A673 (cell line): ENCODE measurements at regions not wholly inside any gene's neighbourhood (a gene's known extent, or its start where the extent isn't known, plus 50 kb on each side); places are given as distances from the start of the nearest gene placed in this dataset.

ENCODE experiments used
- BruUV-seq: library from RNA; stranded (reverse); fragments of 400-500 nt; replicated peaks from 2 replicates; lab custom pipeline; 2021; lab: Mats Ljungman, UMichigan
- CTCF ChIA-PET: fragments of 300-600 bp; sonication (Branson Sonifier 250); formaldehyde crosslinking; loops from one replicate; lab custom pipeline; 2022; ENCODE audit warnings: antibody characterized with exemption; lab: Charles Lee
- POLR2A ChIA-PET: fragments of 300-600 bp; sonication (Branson Sonifier 250); formaldehyde crosslinking; loops from one replicate; lab custom pipeline; 2022; ENCODE audit warnings: antibody characterized with exemption; ENCODE audit not compliant: low non-redundant PET; lab: Charles Lee
- DNase-seq: peaks from one replicate; pipeline ENCODE4 v3.0.0-alpha.2; 2015; ENCODE audit warnings: low spot score
- H3K27ac ChIP-seq: fragments of 200-600 bp; sonication (generic); 2 replicates; pipeline ENCODE4 v1.5.1; 2016; ENCODE audit warnings: mixed run types, low read depth, mild to moderate bottlenecking, mixed read lengths, antibody characterized with exemption, low read length; ENCODE audit not compliant: poor library complexity, severe bottlenecking
- H3K27me3 ChIP-seq: fragments of 200-600 bp; sonication (generic); replicated peaks from 2 replicates; pipeline ENCODE4 v1.6.1; 2017; ENCODE audit warnings: mixed run types, low read depth, mild to moderate bottlenecking, mixed read lengths, antibody characterized with exemption, low read length; ENCODE audit not compliant: insufficient read depth, poor library complexity
- H3K36me3 ChIP-seq: fragments of 200-600 bp; sonication (generic); 2 replicates; pipeline ENCODE4 v1.6.1; 2016; ENCODE audit warnings: mixed run types, mild to moderate bottlenecking, mixed read lengths, antibody characterized with exemption, low read length; ENCODE audit not compliant: insufficient read depth, poor library complexity, severe bottlenecking
- H3K4me1 ChIP-seq: fragments of 200-600 bp; sonication (generic); 2 replicates; pipeline ENCODE4 v1.6.1; 2017; ENCODE audit warnings: mixed run types, mild to moderate bottlenecking, mixed read lengths, antibody characterized with exemption, low read length; ENCODE audit not compliant: insufficient read depth, poor library complexity, severe bottlenecking
- H3K4me3 ChIP-seq: fragments of 200-600 bp; sonication (generic); 2 replicates; pipeline ENCODE4 v1.5.1; 2016; ENCODE audit warnings: low read depth, mixed run types, mild to moderate bottlenecking, mixed read lengths, low read length; ENCODE audit not compliant: poor library complexity, severe bottlenecking
- H3K9me3 ChIP-seq: fragments of 200-600 bp; sonication (generic); 2 replicates; pipeline ENCODE4 v1.6.1; 2016; ENCODE audit warnings: mixed run types, low read depth, mild to moderate bottlenecking, mixed read lengths, antibody characterized with exemption, low read length; ENCODE audit not compliant: poor library complexity, severe bottlenecking
- CTCF ChIP-seq: fragments of 300-800, 200-600 bp; sonication (generic); conservative IDR thresholded peaks from 2 replicates; pipeline ENCODE4 v1.5.1; 2017; ENCODE audit warnings: low read depth, mild to moderate bottlenecking, antibody characterized with exemption, low read length, moderate library complexity, mixed read lengths
- EZH2 ChIP-seq: fragments of 200-600 bp; sonication (generic); IDR thresholded peaks from 2 replicates; pipeline ENCODE4 v1.6.1; 2017; ENCODE audit warnings: borderline replicate concordance, low read depth, mild to moderate bottlenecking, mixed read lengths, antibody characterized with exemption, low read length; ENCODE audit not compliant: poor library complexity, severe bottlenecking
- intact Hi-C: fragments of 100-400 bp; cut with micrococcal nuclease; formaldehyde crosslinking; loops from one replicate; pipeline ENCODE4 v1.10.0; 2022; ENCODE audit not compliant: unreplicated experiment

GRCh38 chr9:81108391-81108790 is 581.0 kb downstream of the TLE1 start:
- TF ChIP-seq EZH2 (no peak), CTCF (no peak)
- CTCF ChIA-PET: no interaction called here
- Histone ChIP-seq H3K27ac (no peak overlapping the region), H3K4me1 (no peaks in the 10 kb centered on the region), H3K27me3 (no peaks in the 10 kb centered on the region), H3K4me3 (no peak overlapping the region), H3K36me3 (no peaks in the 10 kb centered on the region), H3K9me3 (no peaks in the 10 kb centered on the region)
- POLR2A ChIA-PET: no interaction called here
- DNase-seq: no peak
- no TSS peak for BruUV-seq
- intact Hi-C loops: no loop called here

- intact Hi-C loops: no loop called here
- Histone ChIP-seq H3K4me3 (no peak overlapping the region), H3K27ac (no peak overlapping the region), H3K4me1 (no peaks in the 10 kb centered on the region), H3K9me3 (no peaks in the 10 kb centered on the region), H3K36me3 (no peaks in the 10 kb centered on the region), H3K27me3 (no peaks in the 10 kb centered on the region)
- ChIA-PET CTCF (no interaction called here), POLR2A (interaction anchor here (0.7 kb wide), 1 partner anchor 25 kb away, joined by 4 read pairs; no protein-coding TSS in a partner anchor)
- TF ChIP-seq CTCF (no peak; the same call in 1 of the 2 replicates), EZH2 (no peak)
- no TSS peak for BruUV-seq
- DNase-seq: no peak
These were observed 585.5 kb downstream of the TLE1 start for GRCh38 chr9:81103597-81104471.

- no peak overlapping the region for H3K4me3 ChIP-seq
- H3K27ac ChIP-seq: no peak overlapping the region
- no peak for DNase-seq
- H3K27me3 ChIP-seq: no peaks in the 10 kb centered on the region
- POLR2A ChIA-PET: no interaction called here
- no peaks in the 10 kb centered on the region for H3K4me1 ChIP-seq
- CTCF ChIA-PET: no interaction called here
- intact Hi-C loops: no loop called here
- BruUV-seq: no TSS peak
- TF ChIP-seq CTCF: no peak
- TF ChIP-seq EZH2: no peak
- no peaks in the 10 kb centered on the region for H3K36me3 ChIP-seq
- no peaks in the 10 kb centered on the region for H3K9me3 ChIP-seq
These were observed 592.1 kb downstream of the TLE1 start for GRCh38 chr9:81097131-81097847.
